ENCODE measurements at regions not wholly inside any gene's neighbourhood (a gene's known extent, or its start where the extent isn't known, plus 50 kb on each side); places are given as distances from the start of the nearest gene placed in this dataset.

- Histone ChIP-seq H3K27ac (ENCODE audit: low read depth in 1 of 2, low read length in 2 of 2) (no peak overlapping the region), H3K4me3 (ENCODE audit: low read depth in 1 of 3, low read length in 3 of 3) (no peak overlapping the region), H3K36me3 (ENCODE audit: control insufficient read depth in 4 of 4, insufficient read depth in 3 of 4, low read depth in 1 of 4, low read length in 3 of 4) (no peaks in the 10 kb centered on the region), H3K9me3 (ENCODE audit: control insufficient read depth in 4 of 4, low read length in 3 of 4) (no peaks in the 10 kb centered on the region), H3K4me1 (ENCODE audit: control insufficient read depth in 4 of 4, insufficient read depth in 4 of 4, low read length in 3 of 4) (no peaks in the 10 kb centered on the region), H3K9ac (ENCODE audit: low read depth in 1 of 2, low read length in 2 of 2) (no peak overlapping the region), H3K27me3 (ENCODE audit: control insufficient read depth in 4 of 4, insufficient read depth in 4 of 4, low read length in 3 of 4) (no peaks in the 10 kb centered on the region)
- TF ChIP-seq, protein P1, sequence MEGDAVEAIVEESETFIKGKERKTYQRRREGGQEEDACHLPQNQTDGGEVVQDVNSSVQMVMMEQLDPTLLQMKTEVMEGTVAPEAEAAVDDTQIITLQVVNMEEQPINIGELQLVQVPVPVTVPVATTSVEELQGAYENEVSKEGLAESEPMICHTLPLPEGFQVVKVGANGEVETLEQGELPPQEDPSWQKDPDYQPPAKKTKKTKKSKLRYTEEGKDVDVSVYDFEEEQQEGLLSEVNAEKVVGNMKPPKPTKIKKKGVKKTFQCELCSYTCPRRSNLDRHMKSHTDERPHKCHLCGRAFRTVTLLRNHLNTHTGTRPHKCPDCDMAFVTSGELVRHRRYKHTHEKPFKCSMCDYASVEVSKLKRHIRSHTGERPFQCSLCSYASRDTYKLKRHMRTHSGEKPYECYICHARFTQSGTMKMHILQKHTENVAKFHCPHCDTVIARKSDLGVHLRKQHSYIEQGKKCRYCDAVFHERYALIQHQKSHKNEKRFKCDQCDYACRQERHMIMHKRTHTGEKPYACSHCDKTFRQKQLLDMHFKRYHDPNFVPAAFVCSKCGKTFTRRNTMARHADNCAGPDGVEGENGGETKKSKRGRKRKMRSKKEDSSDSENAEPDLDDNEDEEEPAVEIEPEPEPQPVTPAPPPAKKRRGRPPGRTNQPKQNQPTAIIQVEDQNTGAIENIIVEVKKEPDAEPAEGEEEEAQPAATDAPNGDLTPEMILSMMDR (IDR thresholded peaks at IDR 0.05; ENCODE audit: low read depth, low read length, missing input control): no peak
- no peak for TF ChIP-seq TAF1 (conservative IDR thresholded peaks at IDR 0.05)
- TF ChIP-seq ZBTB33 (IDR thresholded peaks at IDR 0.05): no peak
- TF ChIP-seq HNF4G (IDR thresholded peaks at IDR 0.05): no peak
- TF ChIP-seq ATF3 (IDR thresholded peaks at IDR 0.05): no peak
- no peak for TF ChIP-seq FOXA2 (IDR thresholded peaks at IDR 0.05)
- no peak for TF ChIP-seq RAD21 (IDR thresholded peaks at IDR 0.05)
- TF ChIP-seq EGR1 (IDR thresholded peaks at IDR 0.05; ENCODE audit: low read depth in 2 of 2): no peak
- no peak for TF ChIP-seq SP1 (IDR thresholded peaks at IDR 0.05)
- no peak for TF ChIP-seq FOXA1 (IDR thresholded peaks at IDR 0.05)
- no peak for TF ChIP-seq HNF4A (conservative IDR thresholded peaks at IDR 0.05)
- TF ChIP-seq, protein P2, sequence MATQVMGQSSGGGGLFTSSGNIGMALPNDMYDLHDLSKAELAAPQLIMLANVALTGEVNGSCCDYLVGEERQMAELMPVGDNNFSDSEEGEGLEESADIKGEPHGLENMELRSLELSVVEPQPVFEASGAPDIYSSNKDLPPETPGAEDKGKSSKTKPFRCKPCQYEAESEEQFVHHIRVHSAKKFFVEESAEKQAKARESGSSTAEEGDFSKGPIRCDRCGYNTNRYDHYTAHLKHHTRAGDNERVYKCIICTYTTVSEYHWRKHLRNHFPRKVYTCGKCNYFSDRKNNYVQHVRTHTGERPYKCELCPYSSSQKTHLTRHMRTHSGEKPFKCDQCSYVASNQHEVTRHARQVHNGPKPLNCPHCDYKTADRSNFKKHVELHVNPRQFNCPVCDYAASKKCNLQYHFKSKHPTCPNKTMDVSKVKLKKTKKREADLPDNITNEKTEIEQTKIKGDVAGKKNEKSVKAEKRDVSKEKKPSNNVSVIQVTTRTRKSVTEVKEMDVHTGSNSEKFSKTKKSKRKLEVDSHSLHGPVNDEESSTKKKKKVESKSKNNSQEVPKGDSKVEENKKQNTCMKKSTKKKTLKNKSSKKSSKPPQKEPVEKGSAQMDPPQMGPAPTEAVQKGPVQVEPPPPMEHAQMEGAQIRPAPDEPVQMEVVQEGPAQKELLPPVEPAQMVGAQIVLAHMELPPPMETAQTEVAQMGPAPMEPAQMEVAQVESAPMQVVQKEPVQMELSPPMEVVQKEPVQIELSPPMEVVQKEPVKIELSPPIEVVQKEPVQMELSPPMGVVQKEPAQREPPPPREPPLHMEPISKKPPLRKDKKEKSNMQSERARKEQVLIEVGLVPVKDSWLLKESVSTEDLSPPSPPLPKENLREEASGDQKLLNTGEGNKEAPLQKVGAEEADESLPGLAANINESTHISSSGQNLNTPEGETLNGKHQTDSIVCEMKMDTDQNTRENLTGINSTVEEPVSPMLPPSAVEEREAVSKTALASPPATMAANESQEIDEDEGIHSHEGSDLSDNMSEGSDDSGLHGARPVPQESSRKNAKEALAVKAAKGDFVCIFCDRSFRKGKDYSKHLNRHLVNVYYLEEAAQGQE (IDR thresholded peaks at IDR 0.05): no peak
- TF ChIP-seq MAX (IDR thresholded peaks at IDR 0.05): no peak
- no peak for TF ChIP-seq NR2F2 (IDR thresholded peaks at IDR 0.05)
- DNase-seq (ENCODE audit: low spot score): no peak
- 71% methylated on average over 2 of the region's 2 CpGs for WGBS
Observed at GRCh38 chr4:23213198-23213597, 520.5 kb downstream of the GBA3 start.

DNA sequence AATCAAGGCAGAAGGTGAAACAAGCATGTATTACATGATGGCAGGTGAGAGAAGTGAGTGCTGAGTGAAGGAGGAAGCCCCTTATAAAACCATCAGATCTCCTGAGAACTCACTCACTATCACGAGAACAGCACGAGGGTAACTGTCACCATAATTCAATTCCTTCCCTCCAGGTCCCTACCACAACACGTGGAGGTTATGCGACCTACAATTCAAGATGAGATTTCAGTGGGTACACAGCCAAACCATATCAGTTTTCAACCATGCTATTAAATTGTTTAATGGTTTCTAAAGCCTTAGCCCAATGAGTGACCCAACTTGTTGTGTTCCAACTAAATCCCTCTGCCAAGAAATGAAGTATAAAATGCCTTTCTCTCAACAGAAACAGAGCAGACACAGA is 519.8 kb downstream of the GBA3 start:
- no peak overlapping the region for H3K4me3 ChIP-seq (ENCODE audit: low read depth in 1 of 3, low read length in 3 of 3)
- H3K27me3 ChIP-seq (ENCODE audit: control insufficient read depth in 4 of 4, insufficient read depth in 4 of 4, low read length in 3 of 4): no peaks in the 10 kb centered on the region
- H3K4me1 ChIP-seq (ENCODE audit: control insufficient read depth in 4 of 4, insufficient read depth in 4 of 4, low read length in 3 of 4): no peaks in the 10 kb centered on the region
- H3K27ac ChIP-seq (ENCODE audit: low read depth in 1 of 2, low read length in 2 of 2): no peak overlapping the region
- no peaks in the 10 kb centered on the region for H3K9me3 ChIP-seq (ENCODE audit: control insufficient read depth in 4 of 4, low read length in 3 of 4)
- no peaks in the 10 kb centered on the region for H3K36me3 ChIP-seq (ENCODE audit: control insufficient read depth in 4 of 4, insufficient read depth in 3 of 4, low read depth in 1 of 4, low read length in 3 of 4)
- H3K9ac ChIP-seq (ENCODE audit: low read depth in 1 of 2, low read length in 2 of 2): no peak overlapping the region
- 70% methylated on average over 4 of the region's 4 CpGs for WGBS
- DNase-seq (ENCODE audit: low spot score): no peak
- TF ChIP-seq GABPA (IDR thresholded peaks at IDR 0.05 in 1 of 2, conservative IDR thresholded peaks at IDR 0.05 in 1 of 2): no peak
- TF ChIP-seq, protein P1 (IDR thresholded peaks at IDR 0.05; ENCODE audit: low read depth, low read length, missing input control): no peak
- TF ChIP-seq, protein P2 (IDR thresholded peaks at IDR 0.05): no peak
- TF ChIP-seq EGR1 (IDR thresholded peaks at IDR 0.05; ENCODE audit: low read depth in 2 of 2): no peak
- no peak for TF ChIP-seq JUND (IDR thresholded peaks at IDR 0.05)
- no peak for TF ChIP-seq SP1 (IDR thresholded peaks at IDR 0.05)
- no peak for TF ChIP-seq NR2F2 (IDR thresholded peaks at IDR 0.05)
- TF ChIP-seq HNF4G (IDR thresholded peaks at IDR 0.05): no peak
- TF ChIP-seq FOXA1 (IDR thresholded peaks at IDR 0.05): no peak
- no peak for TF ChIP-seq FOXA2 (IDR thresholded peaks at IDR 0.05)
- no peak for TF ChIP-seq RAD21 (IDR thresholded peaks at IDR 0.05)
- no peak for TF ChIP-seq YY1 (IDR thresholded peaks at IDR 0.05)
- no peak for TF ChIP-seq TAF1 (conservative IDR thresholded peaks at IDR 0.05)
- no peak for TF ChIP-seq HNF4A (conservative IDR thresholded peaks at IDR 0.05)
- no peak for TF ChIP-seq MAX (IDR thresholded peaks at IDR 0.05)
